HUES6 (cell line): ENCODE measurements at regions not wholly inside any gene's neighbourhood (a gene's known extent, or its start where the extent isn't known, plus 50 kb on each side); places are given as distances from the start of the nearest gene placed in this dataset.
A peak's percentile ranks its signal among the peaks of the same experiment; 100 is the strongest.

ENCODE experiments used
- H3K27ac ChIP-seq: 2 replicates; pipeline ENCODE4 v1.7.0; 2013; ENCODE audit warnings: low read depth, mild to moderate bottlenecking, low read length, inconsistent platforms
- H3K27me3 ChIP-seq: 2 replicates; pipeline ENCODE4 v1.6.1; 2013; ENCODE audit warnings: low read length; ENCODE audit not compliant: control insufficient read depth, insufficient read depth
- H3K36me3 ChIP-seq: 2 replicates; pipeline ENCODE4 v1.6.1; 2013; ENCODE audit warnings: low read length; ENCODE audit not compliant: control insufficient read depth, insufficient read depth
- H3K4me1 ChIP-seq: 2 replicates; pipeline ENCODE4 v1.6.1; 2013; ENCODE audit warnings: low read length; ENCODE audit not compliant: control insufficient read depth, insufficient read depth
- H3K4me3 ChIP-seq: 2 replicates; pipeline ENCODE4 v1.5.1; 2013; ENCODE audit warnings: low read depth, low read length
- H3K9ac ChIP-seq: one replicate; pipeline ENCODE4 v1.6.1; 2013; ENCODE audit warnings: mild to moderate bottlenecking, low read length
- H3K9me3 ChIP-seq: 2 replicates; pipeline ENCODE4 v1.6.1; 2013; ENCODE audit warnings: low read depth, low read length; ENCODE audit not compliant: control insufficient read depth, insufficient read depth

DNA sequence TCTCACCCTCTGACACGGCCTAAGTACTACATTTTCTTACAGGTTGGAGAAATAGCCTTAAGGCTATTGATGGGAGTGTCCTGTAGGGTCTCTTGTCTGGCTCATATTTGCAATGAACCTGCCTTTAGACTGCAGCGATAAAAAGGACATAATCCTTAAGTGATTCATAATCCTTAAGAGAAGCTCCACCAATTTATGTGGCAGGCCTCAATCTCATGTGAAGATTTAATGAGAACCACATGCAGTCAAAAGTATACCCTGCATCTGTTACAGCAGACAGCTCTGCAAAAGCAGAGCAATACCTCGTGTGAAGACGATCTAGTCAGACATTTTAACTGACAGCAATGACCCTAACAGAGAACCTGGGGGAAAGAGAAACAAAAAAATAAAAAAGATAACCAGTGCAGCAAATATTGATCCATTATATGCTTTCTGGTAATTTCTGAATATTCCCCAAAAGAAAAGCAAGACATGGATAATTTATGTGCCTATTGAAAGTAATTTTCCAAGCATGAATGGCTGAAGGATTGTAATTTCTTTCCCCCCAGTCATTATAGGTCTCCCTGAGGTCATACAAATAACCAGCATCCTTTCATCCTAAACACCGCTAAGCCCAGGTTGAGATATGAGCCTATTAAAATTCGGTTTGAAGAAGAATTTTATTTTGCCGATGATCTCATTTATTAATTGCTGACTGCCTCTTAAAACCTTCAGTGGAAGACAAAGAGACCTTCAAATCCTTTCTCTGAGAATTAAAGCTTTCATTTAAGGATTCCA lies 321.8 kb upstream of the NBEA start:
- no peak overlapping the region for H3K4me3 ChIP-seq
- no peaks in the 10 kb centered on the region for H3K27me3 ChIP-seq
- peaks cover 12% of the 10 kb centered on the region for H3K4me1 ChIP-seq
- H3K36me3 ChIP-seq, result no peaks in the 10 kb centered on the region
- H3K27ac ChIP-seq, result no peak overlapping the region
- no peaks in the 10 kb centered on the region for H3K9me3 ChIP-seq
- H3K9ac ChIP-seq, result no peak overlapping the region

GRCh38 chr13:34620862-34621261 lies 321.2 kb upstream of the NBEA start:
- Histone ChIP-seq H3K27ac (no peak overlapping the region), H3K9ac (no peak overlapping the region), H3K27me3 (no peaks in the 10 kb centered on the region), H3K36me3 (no peaks in the 10 kb centered on the region), H3K4me3 (no peak overlapping the region), H3K4me1 (peaks cover 12% of the 10 kb centered on the region), H3K9me3 (no peaks in the 10 kb centered on the region)

GRCh38 chr13:34623331-34623730 lies 318.7 kb upstream of the NBEA start:
- Histone ChIP-seq H3K4me3 (no peak overlapping the region), H3K27me3 (no peaks in the 10 kb centered on the region), H3K36me3 (no peaks in the 10 kb centered on the region), H3K4me1 (peaks cover 10% of the 10 kb centered on the region; the same call in 1 of the 2 replicates), H3K9me3 (no peaks in the 10 kb centered on the region), H3K27ac (no peak overlapping the region), H3K9ac (no peak overlapping the region)

DNA sequence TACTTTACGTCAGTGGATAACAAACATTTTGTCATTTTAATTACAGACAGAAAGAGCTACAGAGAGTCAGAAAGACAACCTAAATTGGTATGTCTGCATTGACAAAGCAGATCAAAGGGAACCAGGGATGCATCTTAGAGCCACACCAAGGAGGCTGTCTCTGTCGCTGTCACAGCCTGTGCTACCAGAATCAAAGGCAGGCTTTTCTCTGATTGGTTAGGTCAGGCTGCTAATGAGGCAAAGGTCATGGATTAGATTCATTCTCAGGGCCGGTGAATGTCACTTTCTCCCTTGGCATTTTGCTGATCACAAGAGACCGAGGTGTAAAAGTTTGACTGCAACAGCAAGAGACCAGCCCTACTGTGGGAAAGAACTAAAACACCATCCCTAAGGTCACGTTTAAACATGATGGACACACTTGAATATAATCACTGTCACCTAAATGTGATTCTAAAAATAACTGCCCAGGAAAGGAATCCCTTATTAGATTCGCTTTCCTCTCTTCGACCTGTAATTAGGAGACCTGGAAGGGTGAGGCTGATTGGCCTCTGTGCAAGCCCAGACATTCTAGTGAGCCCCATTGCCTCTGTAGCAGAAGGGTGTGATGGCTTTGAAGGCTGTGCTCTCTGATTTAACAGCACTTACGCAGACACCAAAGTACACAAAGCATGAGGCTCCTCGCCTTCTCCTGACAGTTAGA lies 314.4 kb upstream of the NBEA start:
- H3K4me3 ChIP-seq, result no peak overlapping the region
- no peaks in the 10 kb centered on the region for H3K27me3 ChIP-seq
- H3K4me1 ChIP-seq, result peaks cover 8% of the 10 kb centered on the region; the same call in 1 of the 2 replicates
- H3K9ac ChIP-seq, result peak overlapping the region; percentile 4
- H3K36me3 ChIP-seq, result no peaks in the 10 kb centered on the region
- no peaks in the 10 kb centered on the region for H3K9me3 ChIP-seq
- H3K27ac ChIP-seq, result no peak overlapping the region

- Histone ChIP-seq H3K27me3 (no peaks in the 10 kb centered on the region), H3K4me1 (peaks cover 7% of the 10 kb centered on the region; the same call in 1 of the 2 replicates), H3K36me3 (no peaks in the 10 kb centered on the region), H3K9me3 (no peaks in the 10 kb centered on the region), H3K27ac (no peak overlapping the region), H3K9ac (no peak overlapping the region), H3K4me3 (no peak overlapping the region)
These were observed 313.8 kb upstream of the NBEA start for GRCh38 chr13:34628209-34628682.

DNA sequence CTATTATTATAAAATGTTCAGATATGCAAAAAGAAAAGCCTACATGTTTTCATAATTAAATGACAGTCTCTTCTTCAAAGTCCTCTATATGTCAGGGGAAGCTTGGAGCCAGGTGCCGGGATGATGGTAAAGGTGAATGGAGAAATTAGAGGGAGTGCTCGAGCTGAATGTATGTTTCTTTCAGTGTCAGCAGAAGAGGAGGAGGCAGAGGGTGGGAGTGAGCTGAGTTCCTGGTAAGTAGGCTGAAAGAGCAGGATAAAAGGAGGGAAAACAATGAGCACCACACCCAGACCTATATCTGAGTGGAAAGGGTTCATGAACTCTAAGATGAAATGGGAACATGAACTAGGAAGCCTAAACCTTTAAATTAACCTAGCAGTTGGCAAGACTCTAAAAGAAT lies 307.6 kb upstream of the NBEA start:
- H3K4me1 ChIP-seq, result peaks cover 5% of the 10 kb centered on the region; the same call in 1 of the 2 replicates
- no peak overlapping the region for H3K4me3 ChIP-seq
- H3K36me3 ChIP-seq, result no peaks in the 10 kb centered on the region
- H3K9ac ChIP-seq, result no peak overlapping the region
- no peaks in the 10 kb centered on the region for H3K27me3 ChIP-seq
- no peaks in the 10 kb centered on the region for H3K9me3 ChIP-seq
- no peak overlapping the region for H3K27ac ChIP-seq

DNA sequence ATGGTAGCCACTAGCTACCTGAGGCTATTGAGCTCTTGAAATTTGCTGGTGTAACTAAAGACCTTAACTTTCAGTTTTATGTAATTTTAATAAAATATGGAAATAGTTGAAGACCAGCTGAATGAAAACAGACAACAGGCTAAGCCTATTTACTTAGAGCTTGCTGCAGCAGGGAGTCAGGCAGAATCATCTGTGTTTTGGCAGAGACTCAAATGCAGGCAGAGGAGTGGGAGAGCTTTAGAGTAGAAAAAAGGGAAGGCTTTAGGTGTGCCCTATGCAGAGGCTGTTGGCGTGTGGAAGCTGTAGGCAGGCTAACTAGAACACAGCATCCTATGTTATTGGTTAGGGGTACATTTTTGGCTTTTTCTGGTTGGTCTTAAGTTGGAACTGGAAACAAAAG lies 304.9 kb upstream of the NBEA start:
- Histone ChIP-seq H3K36me3 (no peaks in the 10 kb centered on the region), H3K9me3 (no peaks in the 10 kb centered on the region), H3K4me3 (no peak overlapping the region), H3K4me1 (peaks cover 16% of the 10 kb centered on the region), H3K27me3 (no peaks in the 10 kb centered on the region), H3K9ac (no peak overlapping the region), H3K27ac (no peak overlapping the region)

DNA sequence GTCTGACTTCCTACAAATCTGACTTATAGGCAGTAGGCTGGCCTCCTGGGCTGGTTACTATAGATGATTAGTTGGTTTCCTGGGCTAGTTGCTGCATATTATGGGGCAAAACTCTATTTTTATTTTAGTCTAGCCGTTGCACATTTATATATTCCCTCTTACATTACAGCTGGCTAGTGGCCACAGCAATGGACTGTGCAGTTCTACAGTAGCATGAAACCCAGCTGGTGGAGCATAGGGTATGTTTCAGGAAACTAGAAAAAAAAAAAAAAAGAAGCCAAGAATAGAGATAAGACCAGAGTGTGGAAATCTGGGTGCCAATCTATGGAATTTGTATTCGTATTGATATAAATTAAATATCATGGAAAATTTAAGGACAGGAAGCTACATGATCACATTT lies 304.4 kb upstream of the NBEA start:
- H3K36me3 ChIP-seq, result no peaks in the 10 kb centered on the region
- peaks cover 16% of the 10 kb centered on the region for H3K4me1 ChIP-seq
- H3K4me3 ChIP-seq, result no peak overlapping the region
- H3K9ac ChIP-seq, result no peak overlapping the region
- no peaks in the 10 kb centered on the region for H3K27me3 ChIP-seq
- no peaks in the 10 kb centered on the region for H3K9me3 ChIP-seq
- H3K27ac ChIP-seq, result no peak overlapping the region

DNA sequence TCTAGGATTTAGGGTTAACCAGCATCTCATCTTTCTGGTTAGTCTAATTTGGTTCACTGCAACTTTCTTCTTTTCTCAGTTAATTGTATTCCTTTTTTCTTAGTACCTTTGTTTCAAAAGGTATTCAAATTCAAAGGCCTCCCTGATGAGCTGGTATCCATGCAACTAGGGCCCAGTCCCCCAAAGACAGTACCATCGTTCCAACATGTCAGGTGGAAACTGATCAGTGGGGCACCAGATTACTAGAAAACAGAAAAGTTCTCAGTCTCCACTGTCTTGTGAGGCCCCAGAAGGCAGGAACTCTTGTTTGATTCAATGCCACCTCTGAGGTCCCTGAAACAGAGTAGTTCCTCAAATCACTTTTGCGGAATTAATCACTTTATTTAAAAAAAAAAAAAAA lies 303.2 kb upstream of the NBEA start:
- Histone ChIP-seq H3K4me3 (no peak overlapping the region), H3K36me3 (no peaks in the 10 kb centered on the region), H3K9ac (no peak overlapping the region), H3K27ac (no peak overlapping the region), H3K27me3 (no peaks in the 10 kb centered on the region), H3K4me1 (peaks cover 16% of the 10 kb centered on the region), H3K9me3 (no peaks in the 10 kb centered on the region)

- Histone ChIP-seq H3K27ac (no peak overlapping the region), H3K9ac (no peak overlapping the region), H3K4me3 (no peak overlapping the region), H3K36me3 (no peaks in the 10 kb centered on the region), H3K27me3 (no peaks in the 10 kb centered on the region), H3K9me3 (no peaks in the 10 kb centered on the region), H3K4me1 (peaks cover 16% of the 10 kb centered on the region)
These were observed 301.7 kb upstream of the NBEA start for GRCh38 chr13:34640179-34640992.

DNA sequence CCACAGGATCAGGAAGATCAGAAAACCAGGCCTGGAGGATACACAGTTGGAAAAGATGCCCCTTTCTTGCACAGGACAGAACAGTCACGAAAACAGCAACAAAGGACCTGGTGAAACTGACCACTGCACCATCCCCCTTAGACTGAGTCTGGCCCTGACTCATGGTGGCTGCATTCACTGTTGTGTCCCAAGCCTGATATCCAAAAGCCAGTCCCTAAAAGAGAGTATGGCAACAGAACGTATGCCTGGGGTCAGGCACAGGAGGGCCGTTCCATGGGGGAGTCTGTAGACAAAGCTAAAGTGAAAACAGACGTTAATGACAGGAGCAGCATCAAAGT lies 301.1 kb upstream of the NBEA start:
- H3K27ac ChIP-seq, result no peak overlapping the region
- no peaks in the 10 kb centered on the region for H3K36me3 ChIP-seq
- H3K4me3 ChIP-seq, result no peak overlapping the region
- H3K27me3 ChIP-seq, result no peaks in the 10 kb centered on the region
- H3K9me3 ChIP-seq, result no peaks in the 10 kb centered on the region
- H3K9ac ChIP-seq, result no peak overlapping the region
- peaks cover 16% of the 10 kb centered on the region for H3K4me1 ChIP-seq
